Urothelium cell line (cell line): ENCODE measurements at regions not wholly inside any gene's neighbourhood (a gene's known extent, or its start where the extent isn't known, plus 50 kb on each side); places are given as distances from the start of the nearest gene placed in this dataset.
"Not testable (repeated sequence)": the region's sequence is repeated elsewhere in the genome, so short reads cannot be mapped to it uniquely, and the experiment has no call there.

ENCODE experiments used
- DNase-seq: peaks from one replicate; pipeline ENCODE4 v3.0.0; 2011; ENCODE audit warnings: low spot score, mixed read lengths
- FAIRE-seq: peaks from 2 replicates; lab custom pipeline; 2011; peaks lifted over from hg19 to GRCh38; lab: Jason Lieb, UNC

DNA sequence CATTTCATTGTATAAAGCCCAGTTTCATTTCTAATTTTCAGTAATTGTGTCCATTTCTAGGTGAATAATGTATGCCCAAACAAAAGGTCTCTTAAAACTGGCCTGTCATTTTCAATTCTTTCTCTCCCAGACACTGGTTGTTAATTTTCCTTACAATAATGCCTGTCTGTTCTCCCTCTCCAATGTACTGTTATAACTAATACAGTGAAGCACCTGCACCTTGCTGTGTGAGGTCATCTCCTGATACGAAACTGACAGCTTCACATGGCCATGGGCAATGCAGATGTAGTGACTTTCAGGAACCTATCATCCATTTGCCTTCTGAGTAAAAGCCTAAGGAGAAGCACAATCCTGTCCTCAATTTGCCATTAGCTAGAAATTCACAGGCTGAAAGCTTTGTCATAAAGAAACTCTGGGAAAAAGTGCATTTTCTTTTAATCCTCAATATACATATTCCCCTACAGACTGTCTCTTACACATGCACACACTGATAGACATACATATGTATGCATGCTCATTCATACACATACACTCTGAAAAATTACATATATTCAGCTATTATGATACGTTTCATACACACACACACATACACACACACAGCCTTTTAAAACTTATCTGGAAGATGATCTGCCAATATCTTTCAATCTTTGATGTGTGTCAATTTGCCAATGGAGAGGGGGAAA lies 1030.3 kb downstream of the TDRD15 start:
- FAIRE-seq = no peak
- no peak for DNase-seq

DNA sequence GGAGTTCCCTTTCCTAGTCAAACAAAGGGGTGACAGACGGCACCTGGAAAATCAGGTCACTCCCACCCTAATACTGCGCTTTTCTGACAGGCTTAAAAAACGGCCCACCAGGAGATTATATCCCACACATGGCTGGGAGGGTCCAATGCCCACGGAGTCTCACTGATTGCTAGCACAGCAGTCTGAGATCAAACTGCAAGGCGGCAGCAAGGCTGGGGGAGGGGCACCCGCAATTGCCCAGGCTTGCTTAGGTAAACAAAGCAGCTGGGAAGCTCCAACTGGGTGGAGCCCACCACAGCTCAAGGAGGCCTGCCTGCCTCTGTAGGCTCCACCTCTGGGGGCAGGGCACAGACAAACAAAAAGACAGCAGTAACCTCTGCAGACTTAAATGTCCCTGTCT lies 1032.9 kb downstream of the TDRD15 start:
- DNase-seq, FAIRE-seq: not testable (repeated sequence)

DNA sequence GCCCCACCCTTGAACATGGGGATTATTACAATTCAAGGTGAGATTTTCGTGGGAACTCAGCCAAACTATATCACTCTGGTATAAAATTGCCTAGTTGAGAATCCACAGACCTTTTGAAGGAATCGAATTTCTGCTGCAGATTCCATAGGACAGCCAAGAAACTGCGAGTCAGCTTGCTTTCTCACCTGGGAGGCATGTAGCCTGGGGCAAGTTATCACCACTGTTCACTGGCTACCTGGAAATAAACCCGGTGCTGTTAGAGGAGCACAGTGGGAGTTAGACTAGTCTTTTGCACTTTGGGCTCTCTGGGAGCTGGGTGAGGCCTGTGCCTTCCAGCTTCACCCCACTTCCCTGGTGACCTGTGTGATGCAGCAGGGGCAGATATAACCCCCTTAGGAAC lies 1043.5 kb downstream of the TDRD15 start:
- FAIRE-seq = no peak
- DNase-seq = no peak

DNA sequence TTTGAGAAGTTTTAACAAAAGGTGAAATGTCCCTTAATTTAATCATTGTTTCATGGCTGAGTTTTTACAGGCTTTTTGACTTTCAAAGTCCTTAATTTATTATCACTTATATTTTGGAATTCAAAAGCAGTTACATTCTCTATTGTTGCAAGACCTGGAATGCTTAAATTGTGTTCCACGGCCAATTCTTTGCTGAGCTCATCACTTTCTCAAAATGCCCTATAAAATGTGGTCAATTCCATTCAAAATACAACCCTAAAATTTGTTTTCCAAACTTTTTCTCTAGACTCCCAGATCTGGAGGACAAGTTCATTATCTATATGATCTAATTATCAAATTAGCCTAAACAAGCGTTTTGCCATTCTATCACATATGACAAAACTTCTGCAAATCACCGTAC lies 1051.2 kb downstream of the TDRD15 start:
- FAIRE-seq = no peak
- no peak for DNase-seq

DNA sequence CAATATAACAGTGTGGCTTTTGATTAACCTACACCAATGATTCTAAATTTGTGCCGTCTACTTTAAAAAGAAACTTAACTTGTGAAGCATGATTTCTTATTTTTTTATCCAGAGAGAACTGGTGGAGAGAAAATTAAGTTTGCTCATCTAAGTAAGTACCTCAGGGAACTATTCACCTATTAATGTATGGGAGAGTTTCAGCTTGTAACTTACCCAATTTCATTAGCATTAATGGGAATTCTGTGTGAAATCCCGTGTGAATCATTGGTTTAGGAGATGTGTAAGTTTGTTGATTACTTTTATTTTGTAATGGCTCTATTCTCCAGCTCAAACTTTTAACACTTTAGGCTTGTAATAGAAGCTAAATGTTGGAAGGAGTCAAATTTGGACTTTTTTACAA lies 1061.5 kb downstream of the TDRD15 start:
- no peak for FAIRE-seq
- no peak for DNase-seq

DNA sequence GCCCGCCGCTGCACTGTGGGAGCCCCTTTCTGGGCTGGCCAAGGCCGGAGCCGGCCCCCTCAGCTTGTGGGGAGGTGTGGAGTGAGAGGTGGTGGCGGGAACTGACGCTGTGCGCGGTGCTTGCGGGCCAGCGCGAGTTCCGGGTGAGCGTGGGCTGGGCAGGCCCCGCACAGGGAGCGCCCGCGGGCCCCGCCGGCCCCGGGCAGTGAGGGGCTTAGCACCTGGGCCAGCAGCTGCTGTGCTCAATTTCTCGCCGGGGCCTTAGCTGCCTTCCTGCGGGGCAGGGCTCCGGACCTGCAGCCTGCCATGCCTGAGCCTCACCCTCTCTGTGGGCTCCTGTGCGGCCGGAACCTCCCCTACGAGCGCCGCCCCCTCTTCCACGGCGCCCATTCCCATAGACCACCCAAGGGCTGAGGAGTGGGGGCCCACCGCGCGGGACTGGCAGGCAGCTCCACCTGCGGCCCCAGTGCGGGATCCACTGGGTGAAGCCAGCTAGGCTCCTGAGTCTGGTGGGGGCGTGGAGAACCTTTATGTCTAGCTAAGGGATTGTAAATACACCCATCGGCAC lies 1062.6 kb downstream of the TDRD15 start:
- DNase-seq, FAIRE-seq: not testable (repeated sequence)

DNA sequence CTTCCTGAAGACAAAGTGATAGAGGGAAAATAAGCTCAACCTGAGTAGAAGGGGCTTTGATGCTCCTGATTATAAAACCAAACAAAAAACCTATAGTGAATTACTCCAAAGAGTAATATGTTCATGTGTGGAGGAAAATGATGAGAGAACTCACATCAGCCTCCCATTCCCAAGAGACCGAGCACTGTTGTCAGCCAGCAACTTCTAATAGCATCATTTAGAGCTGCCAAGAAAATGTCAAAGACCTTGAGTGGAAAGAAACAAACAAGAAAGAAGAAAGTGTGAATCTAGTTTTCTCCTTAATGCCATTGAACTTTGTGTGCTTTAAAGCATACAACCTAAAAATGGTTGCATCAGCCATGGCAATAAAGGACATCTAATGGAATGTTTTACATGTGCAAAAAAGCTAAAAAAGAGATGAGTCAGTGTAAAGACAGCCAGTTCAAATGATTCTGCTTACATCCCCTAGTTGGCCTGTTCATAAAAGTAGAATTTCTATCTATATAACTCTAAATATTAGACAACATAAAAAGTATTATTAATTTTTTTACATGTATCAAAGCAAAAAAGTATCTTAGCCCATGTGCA lies 1066.2 kb downstream of the TDRD15 start:
- FAIRE-seq = no peak

DNA sequence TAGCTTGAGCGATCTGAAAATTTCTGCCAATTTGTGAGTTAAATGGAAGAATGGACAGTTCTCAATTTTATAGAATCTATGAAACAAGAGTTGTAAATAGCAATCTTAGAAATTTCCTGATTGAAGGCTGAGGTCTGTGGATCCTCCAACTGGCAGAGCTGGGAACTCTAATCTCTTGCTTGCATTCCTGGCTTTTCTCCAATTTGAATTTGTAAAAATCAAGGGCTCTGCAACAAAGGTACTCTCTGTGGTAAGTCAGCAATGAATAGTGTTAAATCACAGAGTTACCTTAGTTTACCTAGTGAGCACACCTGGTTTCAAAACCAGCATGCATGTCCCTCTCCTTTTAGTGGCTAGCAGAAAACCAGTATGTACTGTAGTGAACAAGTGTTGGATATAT lies 1070.5 kb downstream of the TDRD15 start:
- DNase-seq (no peak), FAIRE-seq (peak; percentile 61)

More for the DNA sequence above, 1066.2 kb downstream of the TDRD15 start:
- DNase-seq = no peak

DNA sequence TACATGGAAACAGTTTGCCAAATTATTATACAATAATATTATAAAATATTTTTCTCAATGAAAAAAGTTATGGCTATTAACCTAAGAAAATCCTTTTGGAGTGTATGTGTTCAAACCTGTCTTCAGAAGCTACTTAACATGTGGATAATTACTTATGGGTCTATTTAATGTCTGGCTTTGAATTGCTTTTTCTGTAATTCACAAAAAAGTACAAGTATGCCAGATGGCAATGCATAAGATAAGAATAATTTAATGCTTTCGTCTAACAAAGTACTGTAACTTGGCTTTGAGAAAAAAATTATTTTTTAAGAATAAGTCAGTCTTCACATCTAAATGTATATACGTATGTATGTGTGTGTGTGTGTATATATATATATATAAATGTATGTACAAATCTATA lies 1073.0 kb downstream of the TDRD15 start:
- no peak for FAIRE-seq
- no peak for DNase-seq

DNA sequence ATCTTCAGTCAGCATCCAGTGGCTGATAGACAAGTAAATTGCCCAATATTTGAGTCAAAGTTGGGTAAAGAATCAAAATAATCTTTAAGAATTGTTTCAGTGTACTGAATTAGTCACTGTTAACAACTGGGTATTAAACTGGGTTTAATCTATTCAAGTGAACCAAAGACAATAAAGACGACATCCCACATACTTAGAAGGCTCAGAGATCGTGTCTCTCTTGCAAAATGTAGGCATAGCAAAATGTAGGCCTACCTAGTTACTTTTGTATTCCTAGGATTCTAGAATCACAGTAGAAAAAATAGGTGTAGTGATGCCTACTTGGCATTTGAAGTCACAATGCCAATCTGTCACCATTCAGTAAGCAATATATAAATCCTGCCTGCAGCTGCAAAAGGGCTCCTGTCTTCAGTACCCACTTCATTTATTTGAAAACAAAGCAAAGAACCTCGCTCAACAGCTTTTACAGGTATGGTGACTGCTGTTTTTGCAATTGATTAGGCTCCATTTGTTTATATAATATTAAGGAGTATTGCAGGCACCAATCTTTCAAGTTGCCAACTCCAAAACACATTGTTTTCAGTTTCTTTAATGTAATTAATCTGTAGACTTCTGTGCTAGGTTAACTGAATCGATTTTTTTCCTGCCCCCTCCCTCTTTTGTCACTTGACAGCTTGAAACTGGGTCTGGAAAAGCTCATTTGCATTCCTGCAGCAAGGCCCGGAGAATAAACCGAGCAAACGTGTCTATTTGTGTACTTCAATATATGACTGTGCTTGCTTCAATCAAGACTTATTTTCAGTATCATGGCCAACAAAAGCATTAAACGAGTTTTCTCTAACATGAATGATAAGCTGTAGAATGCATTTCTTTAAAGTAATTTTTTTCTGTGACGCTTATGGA lies 1074.9 kb downstream of the TDRD15 start:
- FAIRE-seq (no peak), DNase-seq (no peak)

DNA sequence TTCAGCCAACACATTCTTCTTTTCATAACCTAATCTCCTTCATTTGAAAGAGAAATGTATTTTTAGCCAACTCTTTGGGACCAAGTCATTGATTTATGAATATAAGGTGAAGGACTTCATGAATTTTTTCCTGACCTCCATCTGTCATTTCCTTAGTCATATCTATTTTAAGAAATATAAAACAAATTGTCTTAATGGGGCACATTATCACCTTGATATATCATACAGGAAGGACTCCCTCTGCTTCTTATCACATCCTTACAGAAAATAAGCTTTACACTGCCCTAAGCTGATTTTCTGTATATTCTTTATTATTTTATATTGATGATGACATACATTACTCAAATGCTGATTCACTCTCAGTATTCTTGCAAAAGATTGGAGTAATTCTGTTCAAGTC lies 1076.2 kb downstream of the TDRD15 start:
- FAIRE-seq (no peak), DNase-seq (no peak)

DNA sequence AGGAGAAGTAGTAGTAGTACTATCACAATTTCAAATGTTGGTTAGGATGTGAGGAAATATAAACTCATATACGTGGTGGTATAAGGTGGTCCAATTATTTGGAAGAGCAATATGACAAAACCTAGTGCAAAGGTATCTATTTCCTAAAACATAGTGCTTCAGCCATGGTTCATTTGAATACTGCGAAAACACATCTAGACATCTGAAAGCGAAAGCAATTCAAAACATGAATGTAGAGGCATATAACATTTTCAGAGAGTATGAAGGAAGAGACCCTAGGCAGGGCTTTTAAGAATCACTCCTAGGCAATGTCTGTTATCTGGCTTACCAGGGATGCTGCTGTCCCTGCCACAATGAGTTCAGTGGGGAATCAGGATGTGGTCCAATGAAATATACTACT lies 1085.8 kb downstream of the TDRD15 start:
- FAIRE-seq = peak; percentile 62
- DNase-seq = no peak

DNA sequence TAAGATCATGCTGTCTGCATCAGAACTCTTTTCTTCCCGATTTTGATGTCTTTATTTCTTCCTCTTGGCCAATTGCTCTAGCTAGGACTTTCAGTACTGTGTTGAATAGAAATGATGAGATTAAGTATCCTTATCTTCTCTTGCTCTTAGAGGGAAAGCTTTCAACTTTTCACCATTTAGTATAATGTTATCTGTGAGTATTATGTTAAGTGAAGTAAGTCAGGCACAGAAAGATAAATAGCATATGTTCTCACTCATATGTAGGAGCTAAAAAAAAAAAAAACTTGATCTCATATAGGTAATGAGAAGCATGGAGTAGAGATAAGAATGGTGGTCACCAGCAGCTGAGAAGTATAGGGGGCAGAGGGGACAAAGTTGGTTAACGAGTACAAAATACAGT lies 1089.5 kb downstream of the TDRD15 start:
- DNase-seq (no peak), FAIRE-seq (no peak)

DNA sequence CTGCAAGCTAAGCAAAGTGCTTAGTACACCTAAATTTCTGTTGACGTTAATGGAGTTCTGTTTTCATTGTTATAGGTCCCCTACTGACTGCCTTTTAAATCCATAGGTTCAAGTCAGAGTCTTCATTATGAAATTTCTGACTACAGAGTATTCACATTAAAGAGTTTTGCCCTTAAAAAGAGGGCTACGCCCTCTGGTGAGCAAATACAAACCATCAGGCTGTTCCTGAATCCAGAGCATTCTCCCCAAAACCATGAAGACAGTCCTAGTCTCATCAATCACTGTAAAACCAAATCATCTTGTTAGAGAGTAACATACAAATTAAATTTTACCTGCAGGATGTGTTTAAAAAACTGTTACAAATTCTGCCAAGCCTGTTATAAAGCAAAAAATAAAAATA lies 1091.7 kb downstream of the TDRD15 start:
- no peak for FAIRE-seq
- DNase-seq = no peak

DNA sequence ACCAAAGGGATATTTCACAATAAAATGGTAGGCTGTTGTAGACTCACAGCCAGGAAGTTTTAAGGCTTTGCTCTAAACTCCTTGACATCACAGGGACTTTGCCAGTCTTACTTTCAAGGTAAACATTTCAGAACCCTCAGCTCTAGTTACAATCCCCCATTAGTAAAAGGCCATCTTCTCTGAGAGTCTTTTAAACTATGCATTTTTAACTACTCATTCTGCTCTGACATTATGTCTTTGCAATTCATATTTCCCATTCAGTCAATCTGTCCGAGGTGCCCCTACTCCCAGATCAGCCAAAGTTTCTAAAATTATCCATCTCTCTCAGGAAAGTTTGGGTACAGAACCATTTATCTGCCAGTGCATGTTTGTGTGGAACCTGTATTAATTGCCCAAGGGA lies 1094.1 kb downstream of the TDRD15 start:
- no peak for DNase-seq
- FAIRE-seq = no peak

DNA sequence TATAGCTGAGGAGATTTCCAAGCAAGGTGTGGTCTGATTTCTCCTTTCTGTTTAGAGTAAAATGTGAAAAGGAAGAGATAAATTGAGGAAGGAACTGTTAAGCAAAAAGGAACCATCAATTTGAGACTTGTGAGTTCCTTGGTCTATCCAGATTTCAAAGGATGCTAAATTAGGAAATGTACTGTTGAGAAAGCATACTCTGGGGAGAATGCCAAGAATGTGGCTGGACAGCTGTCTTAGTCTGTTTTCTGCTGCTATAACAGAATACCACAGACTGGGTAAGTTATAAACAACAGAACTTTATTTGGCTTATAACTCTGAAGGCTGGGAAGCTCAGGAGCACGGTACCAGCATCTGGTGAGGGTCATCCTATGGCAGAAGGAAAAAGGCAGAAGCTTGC lies 1097.2 kb downstream of the TDRD15 start:
- DNase-seq = no peak
- no peak for FAIRE-seq

DNA sequence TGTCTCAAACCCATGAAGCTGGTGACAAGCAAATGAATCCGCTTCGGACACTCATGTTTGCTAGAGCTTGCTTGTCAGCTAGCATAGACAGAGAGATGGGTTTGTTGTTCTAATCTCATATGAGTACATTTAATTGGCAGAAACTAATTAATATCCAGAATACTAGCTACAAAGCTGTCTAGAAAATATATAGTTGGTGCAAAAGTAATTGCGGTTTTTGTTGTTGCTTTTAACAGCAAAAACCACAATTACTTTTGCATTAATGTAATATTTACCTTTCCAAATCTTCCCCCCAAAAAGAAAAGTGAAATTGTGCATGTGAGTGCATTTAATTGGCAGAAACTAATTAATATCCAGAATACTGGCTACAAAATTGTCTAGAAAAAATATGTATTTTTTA lies 1115.2 kb downstream of the TDRD15 start:
- DNase-seq (no peak), FAIRE-seq (no peak)

DNA sequence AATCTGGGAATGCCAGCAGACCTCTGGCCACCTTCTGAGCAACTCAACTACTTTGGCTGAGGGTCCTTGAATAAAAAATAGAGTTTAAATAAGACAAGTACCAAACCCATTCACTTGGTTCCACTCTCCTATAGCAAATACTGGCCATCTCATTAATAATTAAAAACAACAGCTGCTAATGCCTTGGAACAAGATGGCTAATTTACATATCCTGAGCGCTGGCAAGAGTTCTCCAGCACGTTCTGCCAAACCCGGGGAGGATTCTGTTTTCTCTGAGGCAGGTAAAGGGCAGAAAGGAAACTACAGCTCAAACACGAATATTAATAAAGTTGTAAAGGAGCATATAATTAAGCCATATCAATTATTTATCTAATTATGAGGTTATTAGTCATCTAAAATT lies 1123.7 kb downstream of the TDRD15 start:
- no peak for DNase-seq
- FAIRE-seq = no peak

DNA sequence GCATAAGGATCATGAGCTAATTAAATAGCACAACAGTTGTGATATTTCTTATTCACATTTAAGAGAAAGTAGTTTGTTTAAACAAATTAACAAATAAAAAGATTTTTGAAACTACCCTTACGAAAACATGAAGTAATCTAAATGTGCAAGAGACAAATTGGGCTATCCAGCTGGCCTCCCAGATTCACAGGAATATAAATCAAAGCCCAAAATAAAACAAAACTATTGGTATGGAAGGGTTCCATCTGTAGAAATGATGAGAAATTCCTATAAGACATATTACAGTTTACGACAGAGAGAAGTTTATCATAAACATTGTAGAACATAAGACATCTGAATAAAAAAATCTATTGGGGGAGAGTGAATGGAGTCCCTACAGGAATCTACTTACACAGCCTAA lies 1125.1 kb downstream of the TDRD15 start:
- FAIRE-seq (no peak), DNase-seq (no peak)

DNA sequence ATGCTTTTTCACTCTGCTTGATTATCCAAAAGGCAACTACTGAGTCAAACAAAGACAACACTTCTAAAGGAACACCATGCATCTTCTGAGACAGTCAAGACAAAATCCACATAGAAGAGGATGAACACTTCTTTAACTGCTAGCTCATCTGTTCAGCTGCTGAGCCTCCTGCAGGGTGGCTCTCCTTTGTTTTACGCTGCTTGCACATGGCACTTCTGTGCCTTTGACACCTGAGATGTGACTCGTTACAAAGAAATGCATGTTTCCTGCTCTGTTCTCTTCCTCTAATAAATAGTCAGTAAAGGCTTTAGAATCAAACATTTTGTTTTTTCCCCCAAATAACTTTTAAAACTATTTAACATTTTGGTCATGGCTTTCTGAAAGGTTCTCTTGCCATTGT lies 1129.4 kb downstream of the TDRD15 start:
- FAIRE-seq = no peak

DNA sequence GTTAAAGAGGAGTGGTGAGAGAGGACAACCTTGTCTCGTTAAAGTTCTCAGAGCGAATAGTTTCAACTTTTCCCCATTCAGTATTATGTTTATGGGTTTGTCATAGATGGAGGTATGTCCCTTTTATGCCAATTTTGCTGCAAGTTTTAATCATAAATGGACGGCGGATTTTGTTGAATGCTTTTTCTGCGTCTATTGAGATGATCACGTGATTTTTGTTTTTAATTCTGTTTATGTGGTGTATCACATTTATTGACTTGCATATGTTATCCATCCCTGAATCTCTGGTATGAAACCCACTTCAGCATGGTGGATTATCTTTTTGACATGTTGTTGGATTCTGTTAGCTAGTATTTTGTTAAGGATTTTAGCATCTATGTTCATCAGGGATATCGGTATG lies 1123.8 kb upstream of the KLHL29 start:
- DNase-seq (no peak), FAIRE-seq (no peak)

More for the DNA sequence above, 1129.4 kb downstream of the TDRD15 start:
- no peak for DNase-seq

DNA sequence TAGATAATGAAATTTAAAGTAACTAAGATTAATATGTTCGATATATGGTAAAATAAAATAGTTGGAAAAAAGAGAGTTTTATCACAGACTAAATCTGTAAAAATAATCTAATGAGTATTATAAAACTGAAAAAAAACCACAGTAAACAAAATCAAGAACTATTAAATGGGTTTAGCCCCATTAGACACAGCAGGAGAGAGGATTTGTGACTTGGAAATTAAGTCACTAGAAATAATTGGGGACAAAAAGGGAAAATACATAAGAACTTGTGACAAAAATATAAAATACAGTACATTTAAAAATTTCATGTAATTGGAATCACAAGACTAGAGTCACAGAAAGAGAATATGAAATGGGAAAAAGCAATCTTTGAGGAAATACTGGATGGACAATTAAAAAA lies 1114.6 kb upstream of the KLHL29 start:
- no peak for DNase-seq
- no peak for FAIRE-seq
